ENCODE measurements at regions not wholly inside any gene's neighbourhood (a gene's known extent, or its start where the extent isn't known, plus 50 kb on each side); places are given as distances from the start of the nearest gene placed in this dataset.

- DNase-seq: peak; percentile 62
Observed at GRCh38 chr1:59100708-59101374, 196.1 kb upstream of the FGGY start.

GRCh38 chr1:59101518-59101917 lies 195.4 kb upstream of the FGGY start:
- no peak for DNase-seq

- no peak for DNase-seq
Observed at GRCh38 chr1:59103457-59103856, 193.4 kb upstream of the FGGY start.

- no peak for DNase-seq
Observed at GRCh38 chr1:59104191-59104760, 192.6 kb upstream of the FGGY start.

- no peak for DNase-seq
Observed at GRCh38 chr1:59105548-59106507, 191.1 kb upstream of the FGGY start.

GRCh38 chr1:59107516-59107915 lies 189.4 kb upstream of the FGGY start:
- no peak for DNase-seq

- DNase-seq: no peak
Observed at GRCh38 chr1:59107916-59108315, 189.0 kb upstream of the FGGY start.

- no peak for DNase-seq
Observed at GRCh38 chr1:59108481-59109317, 188.2 kb upstream of the FGGY start.

- DNase-seq: no peak
Observed at GRCh38 chr1:59110271-59110670, 186.6 kb upstream of the FGGY start.

- no peak for DNase-seq
Observed at GRCh38 chr1:59113876-59114457, 182.9 kb upstream of the FGGY start.

GRCh38 chr1:59115865-59116264 lies 181.0 kb upstream of the FGGY start:
- no peak for DNase-seq

- DNase-seq: peak; percentile 75
Observed at GRCh38 chr1:59116920-59117542, 179.9 kb upstream of the FGGY start.

GRCh38 chr1:59122527-59122926 lies 174.4 kb upstream of the FGGY start:
- peak; percentile 49 for DNase-seq

- peak; percentile 73 for DNase-seq
Observed at GRCh38 chr1:59123081-59123681, 173.7 kb upstream of the FGGY start.

GRCh38 chr1:59124166-59124565 lies 172.7 kb upstream of the FGGY start:
- DNase-seq: peak; percentile 34

GRCh38 chr1:59125154-59125553 lies 171.7 kb upstream of the FGGY start:
- no peak for DNase-seq

GRCh38 chr1:59125676-59126320 lies 171.1 kb upstream of the FGGY start:
- no peak for DNase-seq

GRCh38 chr1:59126366-59126765 lies 170.5 kb upstream of the FGGY start:
- peak; percentile 30 for DNase-seq

GRCh38 chr1:59128239-59128736 lies 168.6 kb upstream of the FGGY start:
- peak; percentile 84 for DNase-seq

- peak; percentile 90 for DNase-seq
Observed at GRCh38 chr1:59128784-59129227, 168.1 kb upstream of the FGGY start.

- DNase-seq: no peak
Observed at GRCh38 chr1:59132295-59132694, 164.6 kb upstream of the FGGY start.

Measured in EL (cell line).